ENCODE measurements at regions not wholly inside any gene's neighbourhood (a gene's known extent, or its start where the extent isn't known, plus 50 kb on each side); places are given as distances from the start of the nearest gene placed in this dataset.

GRCh38 chr12:93244514-93245077 lies 133.1 kb upstream of the NUDT4 start:
- Histone ChIP-seq H3K9ac (ENCODE audit: low read depth in 2 of 2, low read length in 2 of 2) (peak overlapping the region in 1 of 2 donors; percentile 55), H3K9me3 (no peaks in the 10 kb centered on the region), H3K4me1 (no peaks in the 10 kb centered on the region), H3K4me3 (no peak overlapping the region), H3K27me3 (no peaks in the 10 kb centered on the region), H3K27ac (peak overlapping the region; percentile 67), H3K36me3 (no peaks in the 10 kb centered on the region)
- intact Hi-C loops (cut with DNase I), result no loop called here
- TF ChIP-seq, protein P1, sequence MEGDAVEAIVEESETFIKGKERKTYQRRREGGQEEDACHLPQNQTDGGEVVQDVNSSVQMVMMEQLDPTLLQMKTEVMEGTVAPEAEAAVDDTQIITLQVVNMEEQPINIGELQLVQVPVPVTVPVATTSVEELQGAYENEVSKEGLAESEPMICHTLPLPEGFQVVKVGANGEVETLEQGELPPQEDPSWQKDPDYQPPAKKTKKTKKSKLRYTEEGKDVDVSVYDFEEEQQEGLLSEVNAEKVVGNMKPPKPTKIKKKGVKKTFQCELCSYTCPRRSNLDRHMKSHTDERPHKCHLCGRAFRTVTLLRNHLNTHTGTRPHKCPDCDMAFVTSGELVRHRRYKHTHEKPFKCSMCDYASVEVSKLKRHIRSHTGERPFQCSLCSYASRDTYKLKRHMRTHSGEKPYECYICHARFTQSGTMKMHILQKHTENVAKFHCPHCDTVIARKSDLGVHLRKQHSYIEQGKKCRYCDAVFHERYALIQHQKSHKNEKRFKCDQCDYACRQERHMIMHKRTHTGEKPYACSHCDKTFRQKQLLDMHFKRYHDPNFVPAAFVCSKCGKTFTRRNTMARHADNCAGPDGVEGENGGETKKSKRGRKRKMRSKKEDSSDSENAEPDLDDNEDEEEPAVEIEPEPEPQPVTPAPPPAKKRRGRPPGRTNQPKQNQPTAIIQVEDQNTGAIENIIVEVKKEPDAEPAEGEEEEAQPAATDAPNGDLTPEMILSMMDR (IDR thresholded peaks at IDR 0.05), result no peak
- DNase-seq, result no peak

GRCh38 chr12:93245543-93245942 lies 132.2 kb upstream of the NUDT4 start:
- no peaks in the 10 kb centered on the region for H3K36me3 ChIP-seq
- TF ChIP-seq, protein P1 (IDR thresholded peaks at IDR 0.05), result no peak
- no peaks in the 10 kb centered on the region for H3K4me1 ChIP-seq
- no peak for DNase-seq
- intact Hi-C loops (cut with DNase I), result no loop called here
- no peak overlapping the region for H3K27ac ChIP-seq
- no peaks in the 10 kb centered on the region for H3K9me3 ChIP-seq
- no peak overlapping the region for H3K9ac ChIP-seq (ENCODE audit: low read depth in 2 of 2, low read length in 2 of 2)
- no peaks in the 10 kb centered on the region for H3K27me3 ChIP-seq
- no peak overlapping the region for H3K4me3 ChIP-seq

DNA sequence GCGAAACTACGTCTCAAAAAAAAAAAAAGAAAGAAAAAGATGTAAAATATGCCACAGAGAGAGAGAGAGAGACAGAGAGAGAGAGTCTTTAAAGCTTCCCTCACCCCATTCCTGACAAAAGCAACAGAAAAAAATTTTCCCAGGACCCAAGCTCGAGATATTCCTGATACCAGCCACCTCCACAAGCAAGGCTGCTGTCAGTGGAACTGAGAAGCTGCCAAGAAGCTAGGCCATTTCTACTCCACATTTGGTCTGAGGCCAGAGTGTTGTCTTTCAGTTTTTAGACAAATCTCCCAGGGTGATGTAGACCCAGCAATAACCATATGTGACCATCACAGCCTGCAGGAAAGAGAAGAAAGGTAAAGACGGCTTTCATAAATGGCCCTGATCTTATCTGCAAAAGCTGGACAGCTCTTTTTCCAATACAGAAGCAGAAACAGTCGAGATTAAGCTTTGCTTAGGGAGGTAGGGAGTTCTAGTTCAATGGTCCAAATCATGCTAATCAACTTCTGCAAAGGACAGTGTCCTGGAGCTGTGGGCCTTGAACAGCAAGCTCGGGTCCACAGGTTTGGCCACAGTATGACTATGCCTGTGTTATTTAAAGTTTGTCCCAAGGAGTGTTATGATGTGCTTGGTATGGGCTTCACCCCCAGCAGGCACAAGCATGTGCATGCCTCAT lies 130.3 kb upstream of the NUDT4 start:
- no peaks in the 10 kb centered on the region for H3K36me3 ChIP-seq
- TF ChIP-seq, protein P1 (IDR thresholded peaks at IDR 0.05), result no peak
- H3K27ac ChIP-seq, result no peak overlapping the region
- no peak for DNase-seq
- H3K27me3 ChIP-seq, result no peaks in the 10 kb centered on the region
- H3K9me3 ChIP-seq, result no peaks in the 10 kb centered on the region
- intact Hi-C loops (cut with DNase I), result no loop called here
- H3K4me3 ChIP-seq, result no peak overlapping the region
- H3K4me1 ChIP-seq, result no peaks in the 10 kb centered on the region
- H3K9ac ChIP-seq (ENCODE audit: low read depth in 2 of 2, low read length in 2 of 2), result no peak overlapping the region

DNA sequence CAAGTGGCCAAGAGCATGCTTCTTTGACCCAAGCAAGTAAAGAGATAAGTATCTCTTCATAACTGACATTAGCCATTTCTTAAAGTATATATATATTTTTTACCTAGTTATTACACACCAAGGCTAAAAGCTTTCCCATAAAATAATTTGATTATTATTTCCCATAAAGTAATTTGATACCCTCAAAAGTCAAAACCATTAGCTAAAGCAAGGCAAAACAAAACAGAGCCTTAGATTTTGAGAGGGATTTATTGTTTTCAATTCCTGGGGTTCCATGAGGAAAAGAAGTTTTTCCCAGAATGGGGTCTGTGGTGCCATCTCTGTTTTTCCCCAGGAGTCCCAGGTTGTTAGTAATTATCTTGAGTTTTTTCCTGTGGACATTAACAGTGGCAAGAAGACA lies 125.5 kb upstream of the NUDT4 start:
- no peak overlapping the region for H3K4me3 ChIP-seq
- no peaks in the 10 kb centered on the region for H3K9me3 ChIP-seq
- no peak overlapping the region for H3K9ac ChIP-seq (ENCODE audit: low read depth in 2 of 2, low read length in 2 of 2)
- no peak overlapping the region for H3K27ac ChIP-seq
- no peaks in the 10 kb centered on the region for H3K27me3 ChIP-seq
- no peak for DNase-seq
- H3K4me1 ChIP-seq, result no peaks in the 10 kb centered on the region
- no peaks in the 10 kb centered on the region for H3K36me3 ChIP-seq
- intact Hi-C loops (cut with DNase I), result no loop called here
- TF ChIP-seq, protein P1 (IDR thresholded peaks at IDR 0.05), result no peak

- no peaks in the 10 kb centered on the region for H3K4me1 ChIP-seq
- no peak overlapping the region for H3K4me3 ChIP-seq
- H3K27ac ChIP-seq, result no peak overlapping the region
- H3K9me3 ChIP-seq, result no peaks in the 10 kb centered on the region
- no peaks in the 10 kb centered on the region for H3K27me3 ChIP-seq
- DNase-seq, result no peak
- intact Hi-C loops (cut with DNase I), result no loop called here
- no peaks in the 10 kb centered on the region for H3K36me3 ChIP-seq
- TF ChIP-seq, protein P1 (IDR thresholded peaks at IDR 0.05), result no peak
- H3K9ac ChIP-seq (ENCODE audit: low read depth in 2 of 2, low read length in 2 of 2), result no peak overlapping the region
These were observed 122.8 kb upstream of the NUDT4 start for GRCh38 chr12:93254911-93255310.
